BLaER1 treated with 17β-estradiol and CSF1 and Interleukin-3, amounts not matched to agents 10 nM and 100 nM (cell line): ENCODE measurements at regions not wholly inside any gene's neighbourhood (a gene's known extent, or its start where the extent isn't known, plus 50 kb on each side); places are given as distances from the start of the nearest gene placed in this dataset.

ENCODE experiments used
- H3K27ac ChIP-seq, 11 experiments: shearing (Covaris generic); formaldehyde crosslinking; 2 replicates each; pipeline ENCODE4 v1.8.1; 2022
- H3K27me3 ChIP-seq, 11 experiments: shearing (Covaris generic); formaldehyde crosslinking; 2 replicates each; pipeline ENCODE4 v1.8.1; 2022
- H3K36me3 ChIP-seq, 11 experiments: shearing (Covaris generic); formaldehyde crosslinking; 2 replicates each; pipeline ENCODE4 v1.8.1; 2022
- H3K4me1 ChIP-seq, 10 experiments: shearing (Covaris generic); formaldehyde crosslinking; 2 replicates each; pipeline ENCODE4 v1.8.1; 2022
- H3K4me2 ChIP-seq, 11 experiments: shearing (Covaris generic); formaldehyde crosslinking; 2 replicates each; pipeline ENCODE4 v1.8.1; 2022
- H3K4me3 ChIP-seq, 10 experiments: shearing (Covaris generic); formaldehyde crosslinking; 2 replicates each; pipeline ENCODE4 v1.8.1; 2022
- H3K9ac ChIP-seq, 11 experiments: shearing (Covaris generic); formaldehyde crosslinking; 2 replicates each; pipeline ENCODE4 v1.8.1; 2022
- H3K9me3 ChIP-seq, 11 experiments: shearing (Covaris generic); formaldehyde crosslinking; replicated peaks in 1 of 11; 2 replicates each; pipeline ENCODE4 v1.8.1; 2022
- H4K20me1 ChIP-seq, 11 experiments: shearing (Covaris generic); formaldehyde crosslinking; 2 replicates each; pipeline ENCODE4 v1.8.1; 2022
- Cebpa-rat ChIP-seq, 11 experiments: shearing (Covaris generic); IDR thresholded peaks; 2 replicates each; pipeline ENCODE4 v1.8.1; 2022

GRCh38 chr11:70824605-70825245 lies 426.4 kb downstream of the CTTN start:
- Histone ChIP-seq H3K36me3 (no peaks in the 10 kb centered on the region), H3K27ac (no peak overlapping the region), H3K4me2 (no peak overlapping the region), H3K27me3 (peaks cover 44 to 68% (median 57%) of the 10 kb centered on the region in 11 experiments), H3K9me3 (no peaks in the 10 kb centered on the region), H4K20me1 (peaks cover 0 to 18% (median 0%) of the 10 kb centered on the region in 11 experiments; a peak in 4 of 22 replicates), H3K9ac (no peak overlapping the region), H3K4me3 (no peak overlapping the region), H3K4me1 (peaks cover 0 to 5% (median 0%) of the 10 kb centered on the region in 10 experiments; a peak in 4 of 20 replicates)
- no peak for TF ChIP-seq Cebpa-rat (IDR thresholded peaks at IDR 0.05)

GRCh38 chr11:70825893-70826540 lies 426.4 kb downstream of the SHANK2 start:
- Histone ChIP-seq H3K27ac (no peak overlapping the region), H3K4me2 (no peak overlapping the region), H3K4me3 (no peak overlapping the region), H3K9me3 (no peaks in the 10 kb centered on the region), H4K20me1 (peaks cover 0 to 27% (median 0%) of the 10 kb centered on the region in 11 experiments; a peak in 4 of 22 replicates), H3K27me3 (peaks cover 44 to 68% (median 57%) of the 10 kb centered on the region in 11 experiments), H3K9ac (no peak overlapping the region), H3K36me3 (no peaks in the 10 kb centered on the region), H3K4me1 (peaks cover 0 to 7% (median 4%) of the 10 kb centered on the region in 10 experiments; a peak in 8 of 20 replicates)
- TF ChIP-seq Cebpa-rat (IDR thresholded peaks at IDR 0.05), result no peak

- Histone ChIP-seq H3K9me3 (no peaks in the 10 kb centered on the region), H3K4me2 (no peak overlapping the region), H3K27ac (no peak overlapping the region), H3K4me1 (peaks cover 0 to 7% (median 4%) of the 10 kb centered on the region in 10 experiments; a peak in 8 of 20 replicates), H3K4me3 (no peak overlapping the region), H3K27me3 (peaks cover 44 to 68% (median 57%) of the 10 kb centered on the region in 11 experiments), H4K20me1 (peaks cover 0 to 27% (median 0%) of the 10 kb centered on the region in 11 experiments; a peak in 4 of 22 replicates), H3K36me3 (no peaks in the 10 kb centered on the region), H3K9ac (no peak overlapping the region)
- no peak for TF ChIP-seq Cebpa-rat (IDR thresholded peaks at IDR 0.05)
Measured at GRCh38 chr11:70826541-70827335, 425.6 kb downstream of the SHANK2 start.

GRCh38 chr11:70828593-70829082 lies 423.7 kb downstream of the SHANK2 start:
- H3K36me3 ChIP-seq, result no peaks in the 10 kb centered on the region
- H3K9ac ChIP-seq, result no peak overlapping the region
- no peak overlapping the region for H3K4me3 ChIP-seq
- peaks cover 0 to 26% (median 0%) of the 10 kb centered on the region in 11 experiments; a peak in 4 of 22 replicates for H4K20me1 ChIP-seq
- H3K27ac ChIP-seq, result no peak overlapping the region
- no peak overlapping the region for H3K4me2 ChIP-seq
- H3K9me3 ChIP-seq, result no peaks in the 10 kb centered on the region
- TF ChIP-seq Cebpa-rat (IDR thresholded peaks at IDR 0.05), result no peak
- H3K4me1 ChIP-seq, result peaks cover 0 to 7% (median 4%) of the 10 kb centered on the region in 10 experiments; a peak in 8 of 20 replicates
- peaks cover 38 to 55% (median 46%) of the 10 kb centered on the region in 11 experiments for H3K27me3 ChIP-seq

GRCh38 chr11:70829134-70829885 lies 423.1 kb downstream of the SHANK2 start:
- no peak overlapping the region for H3K27ac ChIP-seq
- no peak overlapping the region for H3K4me3 ChIP-seq
- peak overlapping the region in 1 of 11 experiments; percentile 20; a peak in 2 of 22 replicates for H3K4me2 ChIP-seq
- TF ChIP-seq Cebpa-rat (IDR thresholded peaks at IDR 0.05), result no peak
- no peaks in the 10 kb centered on the region for H3K9me3 ChIP-seq
- H3K27me3 ChIP-seq, result peaks cover 31 to 48% (median 39%) of the 10 kb centered on the region in 11 experiments
- H3K9ac ChIP-seq, result no peak overlapping the region
- H4K20me1 ChIP-seq, result peaks cover 0 to 19% (median 0%) of the 10 kb centered on the region in 11 experiments; a peak in 4 of 22 replicates
- H3K36me3 ChIP-seq, result no peaks in the 10 kb centered on the region
- H3K4me1 ChIP-seq, result peaks cover 0 to 7% (median 4%) of the 10 kb centered on the region in 10 experiments; a peak in 8 of 20 replicates

- Histone ChIP-seq H3K27me3 (peaks cover 26 to 43% (median 34%) of the 10 kb centered on the region in 11 experiments), H3K36me3 (no peaks in the 10 kb centered on the region), H3K9me3 (no peaks in the 10 kb centered on the region), H3K4me2 (peak overlapping the region in 3 of 11 experiments; percentile 20 to 44 (median 24); a peak in 4 of 22 replicates), H4K20me1 (peaks cover 0 to 13% (median 0%) of the 10 kb centered on the region in 11 experiments; a peak in 2 of 22 replicates), H3K27ac (no peak overlapping the region), H3K9ac (no peak overlapping the region), H3K4me1 (peaks cover 0 to 7% (median 4%) of the 10 kb centered on the region in 10 experiments; a peak in 8 of 20 replicates), H3K4me3 (no peak overlapping the region)
- TF ChIP-seq Cebpa-rat (IDR thresholded peaks at IDR 0.05), result no peak
Measured at GRCh38 chr11:70829886-70830272, 422.5 kb downstream of the SHANK2 start.

GRCh38 chr11:70833011-70833410 lies 419.4 kb downstream of the SHANK2 start:
- Histone ChIP-seq H3K9me3 (peaks cover 1 to 13% (median 6%) of the 10 kb centered on the region in 11 experiments; a peak in 19 of 22 replicates), H3K27ac (no peak overlapping the region), H3K27me3 (peaks cover 0 to 11% (median 2%) of the 10 kb centered on the region in 11 experiments; a peak in 14 of 22 replicates), H3K9ac (no peak overlapping the region), H3K4me2 (no peak overlapping the region), H4K20me1 (peaks cover 0 to 11% (median 0%) of the 10 kb centered on the region in 11 experiments; a peak in 1 of 22 replicates), H3K4me1 (peaks cover 0 to 7% (median 4%) of the 10 kb centered on the region in 10 experiments; a peak in 8 of 20 replicates), H3K36me3 (no peaks in the 10 kb centered on the region), H3K4me3 (no peak overlapping the region)
- no peak for TF ChIP-seq Cebpa-rat (IDR thresholded peaks at IDR 0.05)

- Histone ChIP-seq H3K27ac (no peak overlapping the region), H3K9ac (no peak overlapping the region), H3K36me3 (no peaks in the 10 kb centered on the region), H3K9me3 (peaks cover 7 to 18% (median 12%) of the 10 kb centered on the region in 11 experiments; a peak in 19 of 22 replicates), H3K4me1 (peaks cover 0 to 7% (median 2%) of the 10 kb centered on the region in 10 experiments; a peak in 8 of 20 replicates), H3K27me3 (peaks cover 0 to 6% (median 0%) of the 10 kb centered on the region in 11 experiments; a peak in 3 of 22 replicates), H3K4me3 (no peak overlapping the region), H4K20me1 (peaks cover 0 to 11% (median 0%) of the 10 kb centered on the region in 11 experiments; a peak in 1 of 22 replicates), H3K4me2 (no peak overlapping the region)
- no peak for TF ChIP-seq Cebpa-rat (IDR thresholded peaks at IDR 0.05)
Measured at GRCh38 chr11:70833554-70833953, 418.8 kb downstream of the SHANK2 start.
